HG03060 (cell line): ENCODE measurements at regions not wholly inside any gene's neighbourhood (a gene's known extent, or its start where the extent isn't known, plus 50 kb on each side); places are given as distances from the start of the nearest gene placed in this dataset.

Experiments
- ATAC-seq: cut with Tn5 transposase; IDR thresholded peaks from one replicate; pipeline ENCODE4 v1.9.1; 2021; ENCODE audit warnings: low read depth, moderate number of reproducible peaks; ENCODE audit not compliant: unreplicated experiment

- ATAC-seq = peak; percentile 41
Measured at GRCh38 chr14:71523630-71524319, 408.5 kb upstream of the RGS6 start.

GRCh38 chr14:71524320-71524982 lies 407.8 kb upstream of the RGS6 start:
- ATAC-seq = peak; percentile 35

- no peak for ATAC-seq
Measured at GRCh38 chr14:71525663-71526221, 406.5 kb upstream of the RGS6 start.

GRCh38 chr14:71526388-71526787 lies 405.8 kb upstream of the RGS6 start:
- ATAC-seq = no peak

GRCh38 chr14:71527838-71528237 lies 404.4 kb upstream of the RGS6 start:
- no peak for ATAC-seq

GRCh38 chr14:71529848-71530247 lies 402.4 kb upstream of the RGS6 start:
- no peak for ATAC-seq

- no peak for ATAC-seq
Measured at GRCh38 chr14:71532344-71532743, 399.9 kb upstream of the RGS6 start.

- no peak for ATAC-seq
Measured at GRCh38 chr14:71532790-71533189, 399.4 kb upstream of the RGS6 start.

GRCh38 chr14:71533390-71533789 lies 398.8 kb upstream of the RGS6 start:
- ATAC-seq = no peak

- no peak for ATAC-seq
Measured at GRCh38 chr14:71533800-71534199, 398.4 kb upstream of the RGS6 start.

GRCh38 chr14:71534506-71534905 lies 397.7 kb upstream of the RGS6 start:
- no peak for ATAC-seq

- ATAC-seq = no peak
Measured at GRCh38 chr14:71536015-71536740, 396.1 kb upstream of the RGS6 start.

GRCh38 chr14:71536927-71537772 lies 395.1 kb upstream of the RGS6 start:
- no peak for ATAC-seq

- no peak for ATAC-seq
Measured at GRCh38 chr14:71538288-71538687, 393.9 kb upstream of the RGS6 start.

GRCh38 chr14:71538938-71539649 lies 393.1 kb upstream of the RGS6 start:
- no peak for ATAC-seq

GRCh38 chr14:71539650-71540285 lies 392.5 kb upstream of the RGS6 start:
- no peak for ATAC-seq

GRCh38 chr14:71541271-71541670 lies 391.0 kb upstream of the RGS6 start:
- ATAC-seq = no peak

GRCh38 chr14:71541973-71542690 lies 390.1 kb upstream of the RGS6 start:
- no peak for ATAC-seq
